ENCODE measurements at regions not wholly inside any gene's neighbourhood (a gene's known extent, or its start where the extent isn't known, plus 50 kb on each side); places are given as distances from the start of the nearest gene placed in this dataset.

DNA sequence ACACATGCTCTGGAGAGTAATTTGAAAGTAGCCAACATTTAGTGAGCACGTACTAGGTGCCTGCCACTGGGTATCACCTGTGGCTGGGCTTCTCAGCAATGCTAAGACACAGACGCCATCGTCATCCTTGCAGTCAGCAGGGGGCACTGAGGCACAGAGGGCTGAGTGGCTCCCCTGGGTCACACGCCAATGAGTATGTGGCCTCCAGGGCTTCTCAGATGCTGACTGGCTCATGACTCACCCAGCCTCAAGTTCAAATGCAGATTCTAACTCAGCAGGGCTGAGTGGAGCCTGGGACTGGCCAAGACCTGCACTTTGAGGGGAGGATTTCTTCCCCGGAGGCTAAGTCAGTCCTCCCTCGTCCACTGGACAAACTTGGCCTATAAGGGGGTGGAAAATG is 115.1 kb upstream of the CACNA1A start:
- DNase-seq, result no peak
- Histone ChIP-seq H3K27me3 (no peaks in the 10 kb centered on the region), H3K9me3 (no peaks in the 10 kb centered on the region), H3K4me3 (replicated peaks in 1 of 3) (no peak overlapping the region), H3K4me1 (no peaks in the 10 kb centered on the region), H3K36me3 (no peaks in the 10 kb centered on the region), H3K27ac (no peak overlapping the region)
- intact Hi-C loops (cut with DNase I), result no loop called here
- WGBS, 2 donors, result 61 to 62% methylated on average over 6 of the region's 6 CpGs
- TF ChIP-seq, protein P1, sequence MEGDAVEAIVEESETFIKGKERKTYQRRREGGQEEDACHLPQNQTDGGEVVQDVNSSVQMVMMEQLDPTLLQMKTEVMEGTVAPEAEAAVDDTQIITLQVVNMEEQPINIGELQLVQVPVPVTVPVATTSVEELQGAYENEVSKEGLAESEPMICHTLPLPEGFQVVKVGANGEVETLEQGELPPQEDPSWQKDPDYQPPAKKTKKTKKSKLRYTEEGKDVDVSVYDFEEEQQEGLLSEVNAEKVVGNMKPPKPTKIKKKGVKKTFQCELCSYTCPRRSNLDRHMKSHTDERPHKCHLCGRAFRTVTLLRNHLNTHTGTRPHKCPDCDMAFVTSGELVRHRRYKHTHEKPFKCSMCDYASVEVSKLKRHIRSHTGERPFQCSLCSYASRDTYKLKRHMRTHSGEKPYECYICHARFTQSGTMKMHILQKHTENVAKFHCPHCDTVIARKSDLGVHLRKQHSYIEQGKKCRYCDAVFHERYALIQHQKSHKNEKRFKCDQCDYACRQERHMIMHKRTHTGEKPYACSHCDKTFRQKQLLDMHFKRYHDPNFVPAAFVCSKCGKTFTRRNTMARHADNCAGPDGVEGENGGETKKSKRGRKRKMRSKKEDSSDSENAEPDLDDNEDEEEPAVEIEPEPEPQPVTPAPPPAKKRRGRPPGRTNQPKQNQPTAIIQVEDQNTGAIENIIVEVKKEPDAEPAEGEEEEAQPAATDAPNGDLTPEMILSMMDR (IDR thresholded peaks at IDR 0.05), result no peak
- TF ChIP-seq POLR2A (IDR thresholded peaks at IDR 0.05), result no peak

DNA sequence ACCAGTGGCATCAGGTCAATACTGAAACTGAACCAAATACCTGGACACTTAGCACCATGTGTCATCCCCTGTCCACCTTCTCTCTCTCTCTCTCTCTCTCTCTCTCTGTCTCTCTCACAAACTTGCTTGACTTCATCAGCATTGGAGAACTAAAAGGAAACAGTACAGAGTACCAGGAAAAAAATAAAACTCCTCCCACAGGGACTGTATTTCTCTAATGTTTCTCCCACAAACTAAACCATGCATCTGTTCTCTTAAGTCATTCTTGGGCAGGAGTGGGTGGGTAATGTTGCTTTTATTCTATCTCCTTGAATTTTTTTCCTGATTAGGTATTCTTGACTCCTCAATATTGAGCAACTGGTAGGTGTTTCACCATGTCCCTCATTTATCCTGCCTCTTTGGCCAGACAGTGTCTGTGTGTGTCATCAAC is 112.9 kb upstream of the CACNA1A start:
- H3K36me3 ChIP-seq, result no peaks in the 10 kb centered on the region
- H3K4me3 ChIP-seq (replicated peaks in 1 of 3), result no peak overlapping the region
- H3K27me3 ChIP-seq, result no peaks in the 10 kb centered on the region
- no peak overlapping the region for H3K27ac ChIP-seq
- no peaks in the 10 kb centered on the region for H3K9me3 ChIP-seq
- no peak for DNase-seq
- no peaks in the 10 kb centered on the region for H3K4me1 ChIP-seq
- intact Hi-C loops (cut with DNase I), result no loop called here
- TF ChIP-seq, protein P1 (IDR thresholded peaks at IDR 0.05), result no peak
- TF ChIP-seq POLR2A (IDR thresholded peaks at IDR 0.05), result no peak

DNA sequence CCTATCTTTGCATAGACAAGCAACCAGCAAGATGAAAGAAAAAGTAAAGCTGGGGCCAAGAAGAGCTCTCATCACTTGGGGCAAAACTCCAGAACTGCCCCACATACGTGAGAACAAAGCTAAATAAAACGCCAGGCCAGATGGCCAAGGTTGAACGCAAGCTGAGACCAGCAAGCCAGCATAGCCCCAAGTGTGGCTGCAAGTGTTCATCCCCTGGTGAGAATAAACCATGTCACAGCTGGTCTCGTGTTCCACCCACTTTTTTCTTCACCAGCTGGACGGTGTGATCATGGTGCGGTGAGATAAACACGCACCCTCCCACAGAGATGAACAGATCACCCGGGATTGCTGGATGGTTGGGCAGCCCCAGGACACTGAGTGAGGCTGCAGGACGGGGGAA is 109.6 kb upstream of the CACNA1A start:
- Histone ChIP-seq H3K27ac (no peak overlapping the region), H3K27me3 (no peaks in the 10 kb centered on the region), H3K9me3 (no peaks in the 10 kb centered on the region), H3K36me3 (no peaks in the 10 kb centered on the region), H3K4me1 (no peaks in the 10 kb centered on the region), H3K4me3 (replicated peaks in 1 of 3) (no peak overlapping the region)
- TF ChIP-seq, protein P1 (IDR thresholded peaks at IDR 0.05), result no peak
- TF ChIP-seq POLR2A (IDR thresholded peaks at IDR 0.05), result no peak
- DNase-seq, result no peak
- intact Hi-C loops (cut with DNase I), result no loop called here
- 56 to 62% methylated on average over 9 of the region's 9 CpGs for WGBS, 2 donors

DNA sequence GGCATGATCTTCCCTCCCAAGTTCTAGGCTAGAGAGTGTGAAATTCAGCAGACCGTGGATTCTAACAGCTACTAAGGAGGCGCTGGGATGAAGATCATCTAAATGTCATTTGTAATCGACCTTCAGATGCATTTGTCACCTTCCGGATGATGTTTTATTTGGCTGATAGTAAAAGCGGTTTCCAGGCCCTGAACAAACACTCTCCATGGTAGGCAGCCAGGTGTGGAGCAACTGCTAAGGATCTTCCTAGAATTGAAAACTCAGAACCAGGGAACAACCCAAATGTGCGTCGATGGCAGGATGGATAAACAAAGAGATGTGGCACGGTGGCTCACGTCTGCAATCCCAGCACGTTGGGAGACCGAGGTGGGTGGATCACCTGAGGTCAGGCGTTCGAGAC is 107.2 kb upstream of the CACNA1A start:
- WGBS, 2 donors, result 54 to 60% methylated on average over 13 of the region's 13 CpGs
- DNase-seq, result no peak
- no peak for TF ChIP-seq POLR2A (IDR thresholded peaks at IDR 0.05)
- TF ChIP-seq, protein P1 (IDR thresholded peaks at IDR 0.05), result no peak
- no peaks in the 10 kb centered on the region for H3K9me3 ChIP-seq
- intact Hi-C loops (cut with DNase I), result no loop called here
- H3K4me1 ChIP-seq, result no peaks in the 10 kb centered on the region
- H3K27me3 ChIP-seq, result no peaks in the 10 kb centered on the region
- H3K36me3 ChIP-seq, result no peaks in the 10 kb centered on the region
- H3K27ac ChIP-seq, result no peak overlapping the region
- H3K4me3 ChIP-seq (replicated peaks in 1 of 3), result no peak overlapping the region

- H3K4me3 ChIP-seq (replicated peaks in 1 of 3), result no peak overlapping the region
These were observed 105.3 kb upstream of the CACNA1A start for GRCh38 chr19:13611596-13611995.

More at GRCh38 chr19:13611596-13611995, 105.3 kb upstream of the CACNA1A start:
- Histone ChIP-seq H3K27me3 (no peaks in the 10 kb centered on the region), H3K9me3 (no peaks in the 10 kb centered on the region), H3K4me1 (no peaks in the 10 kb centered on the region), H3K36me3 (no peaks in the 10 kb centered on the region), H3K27ac (no peak overlapping the region)
- TF ChIP-seq, protein P1 (IDR thresholded peaks at IDR 0.05), result no peak
- no peak for TF ChIP-seq POLR2A (IDR thresholded peaks at IDR 0.05)
- WGBS, 2 donors, result 39 to 56% methylated on average over 2 of the region's 2 CpGs
- DNase-seq, result no peak
- intact Hi-C loops (cut with DNase I), result no loop called here

All from thyroid gland (tissue), 4 donors.